ENCODE measurements at regions not wholly inside any gene's neighbourhood (a gene's known extent, or its start where the extent isn't known, plus 50 kb on each side); places are given as distances from the start of the nearest gene placed in this dataset.

GRCh38 chr2:220011859-220012258 is 384.4 kb downstream of the SLC4A3 start:
- no peak for DNase-seq (ENCODE audit: low read depth)
- TF ChIP-seq CTCF (IDR thresholded peaks at IDR 0.05; ENCODE audit: insufficient read depth, low read depth, low read length) = no peak
- H3K4me3 ChIP-seq (ENCODE audit: low read depth, low read length) = no peak overlapping the region

DNA sequence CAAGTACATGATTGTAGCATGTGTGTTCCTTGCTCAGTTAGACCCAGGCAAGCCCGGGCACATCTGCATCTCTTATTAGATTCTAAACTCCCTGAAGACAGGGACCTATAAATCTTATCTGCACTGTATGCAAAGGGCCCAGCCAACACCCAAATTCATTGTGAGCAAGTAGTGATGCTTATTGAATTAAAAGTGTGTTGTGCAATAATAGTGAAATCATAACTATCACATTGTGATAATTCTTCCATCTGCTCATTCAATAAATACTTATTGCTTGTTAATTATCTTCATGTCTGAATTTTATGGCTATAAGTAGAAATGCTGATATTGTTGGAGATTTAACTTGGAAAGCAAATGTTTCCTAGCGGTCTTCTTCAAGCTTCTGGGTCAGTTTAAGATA is 387.5 kb downstream of the SLC4A3 start:
- DNase-seq (ENCODE audit: low read depth) = no peak
- no peak for TF ChIP-seq CTCF (IDR thresholded peaks at IDR 0.05; ENCODE audit: insufficient read depth, low read depth, low read length)
- no peak overlapping the region for H3K4me3 ChIP-seq (ENCODE audit: low read depth, low read length)

GRCh38 chr2:220015576-220015975 is 388.1 kb downstream of the SLC4A3 start:
- DNase-seq (ENCODE audit: low read depth) = no peak
- H3K4me3 ChIP-seq (ENCODE audit: low read depth, low read length) = no peak overlapping the region
- TF ChIP-seq CTCF (IDR thresholded peaks at IDR 0.05; ENCODE audit: insufficient read depth, low read depth, low read length) = no peak

DNA sequence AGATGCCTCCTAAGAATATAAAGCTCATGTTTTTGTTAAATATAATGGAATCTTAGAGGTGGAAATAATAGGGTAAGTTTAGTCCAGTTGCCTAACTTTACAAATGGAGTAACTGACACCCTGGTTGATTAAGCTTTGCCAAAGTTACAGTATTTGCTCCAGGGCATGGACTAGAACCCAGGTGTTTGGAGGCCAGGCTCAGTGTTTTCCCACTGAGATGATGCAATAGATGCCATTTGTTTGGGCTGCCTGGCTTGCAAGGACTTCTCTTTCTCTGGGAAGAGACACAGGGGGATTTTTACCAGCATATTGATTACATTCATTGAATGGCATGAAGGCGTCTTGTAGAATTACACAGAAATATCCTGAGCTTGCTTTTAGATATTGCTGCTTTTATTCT is 397.8 kb downstream of the SLC4A3 start:
- no peak overlapping the region for H3K4me3 ChIP-seq (ENCODE audit: low read depth, low read length)
- DNase-seq (ENCODE audit: low read depth) = no peak
- no peak for TF ChIP-seq CTCF (IDR thresholded peaks at IDR 0.05; ENCODE audit: insufficient read depth, low read depth, low read length)

DNA sequence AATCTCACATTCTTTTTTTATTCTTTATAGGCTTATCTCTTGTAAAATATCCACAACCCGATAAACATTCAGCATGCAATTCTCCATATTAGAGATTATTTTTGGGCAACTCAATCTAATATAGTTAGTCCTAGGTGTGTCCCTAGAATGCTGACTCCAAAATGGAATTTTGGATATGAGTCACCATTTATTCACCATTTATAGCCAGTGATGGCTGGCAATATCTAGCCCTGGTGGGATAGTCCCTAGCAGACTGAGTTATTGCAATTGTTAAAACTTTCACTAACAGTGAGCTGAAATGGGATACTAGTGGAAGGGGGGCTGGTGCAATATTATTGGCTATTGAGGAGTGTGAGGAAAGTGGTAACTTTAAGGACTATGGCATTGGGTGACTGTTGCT is 401.6 kb downstream of the SLC4A3 start:
- DNase-seq (ENCODE audit: low read depth) = no peak
- no peak for TF ChIP-seq CTCF (IDR thresholded peaks at IDR 0.05; ENCODE audit: insufficient read depth, low read depth, low read length)
- no peak overlapping the region for H3K4me3 ChIP-seq (ENCODE audit: low read depth, low read length)

DNA sequence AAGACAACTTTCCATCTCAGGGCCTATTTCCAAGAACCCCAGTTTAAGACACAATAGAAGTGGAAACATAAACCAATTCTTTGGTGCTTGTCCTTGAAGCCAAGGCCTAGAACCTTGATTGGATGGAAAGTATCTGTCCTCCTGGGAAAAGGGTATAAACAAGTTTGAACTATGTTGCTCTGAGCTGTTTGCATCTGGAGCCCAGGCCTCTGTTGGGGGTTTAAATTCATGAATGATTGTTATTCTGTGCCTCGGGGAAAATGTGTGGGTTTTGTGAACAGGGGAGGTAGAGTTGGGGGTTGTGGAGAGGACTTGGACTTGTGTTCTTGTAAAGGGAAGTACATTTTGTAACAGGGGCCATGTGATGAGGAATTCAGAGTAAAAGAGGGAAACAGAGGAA is 406.1 kb downstream of the SLC4A3 start:
- peak; percentile 65 for DNase-seq (ENCODE audit: low read depth)
- TF ChIP-seq CTCF (IDR thresholded peaks at IDR 0.05; ENCODE audit: insufficient read depth, low read depth, low read length) = no peak
- H3K4me3 ChIP-seq (ENCODE audit: low read depth, low read length) = no peak overlapping the region

DNA sequence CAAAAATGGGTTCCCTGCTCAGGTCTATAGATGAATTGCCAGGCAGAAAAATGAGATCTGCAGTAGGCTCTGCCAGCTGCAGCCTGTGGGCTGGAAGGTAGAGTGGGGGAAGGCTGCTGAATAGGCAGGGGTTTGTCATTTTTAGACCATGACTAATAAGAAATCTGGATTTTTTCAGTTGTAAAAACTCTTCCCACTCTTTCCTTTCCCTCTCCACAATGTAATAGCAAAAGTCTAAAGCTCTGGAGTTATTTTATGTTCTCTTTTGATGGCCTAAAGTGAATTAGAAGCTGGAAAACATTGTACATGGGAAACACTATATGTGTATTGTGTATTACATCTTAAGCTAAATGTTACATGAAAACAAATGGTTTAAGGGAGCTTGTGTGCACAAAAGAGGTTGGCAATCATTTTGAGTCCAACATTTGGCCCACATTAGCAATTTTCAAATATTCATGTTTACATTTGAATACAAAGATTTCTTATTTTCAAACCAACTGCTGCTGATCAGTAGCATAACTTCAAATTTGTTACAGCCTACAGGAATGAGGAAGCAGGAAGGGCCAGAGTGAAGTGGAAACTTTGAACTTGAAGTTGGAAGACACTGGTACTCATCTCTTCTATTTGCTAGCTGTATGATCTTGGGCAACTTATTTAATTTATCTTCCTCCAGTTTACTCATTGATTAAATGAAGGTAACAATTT is 407.1 kb downstream of the SLC4A3 start:
- peak; percentile 54 for DNase-seq (ENCODE audit: low read depth)
- no peak for TF ChIP-seq CTCF (IDR thresholded peaks at IDR 0.05; ENCODE audit: insufficient read depth, low read depth, low read length)
- H3K4me3 ChIP-seq (ENCODE audit: low read depth, low read length) = no peak overlapping the region
